OCI-LY3 (cell line): ENCODE measurements at regions not wholly inside any gene's neighbourhood (a gene's known extent, or its start where the extent isn't known, plus 50 kb on each side); places are given as distances from the start of the nearest gene placed in this dataset.

ENCODE experiments used
- EZH2phosphoT487 ChIP-seq: fragments of 200-600 bp; shearing (Covaris generic); IDR thresholded peaks from 2 replicates; pipeline ENCODE4 v1.6.1; 2018; ENCODE audit warnings: antibody characterized with exemption, mixed run types, low read depth
- TF ChIP-seq, protein P1 (sequence below): fragments of 200-600, 300-600 bp; sonication (generic); IDR thresholded peaks from 2 replicates; pipeline ENCODE4 v1.5.1; 2014; ENCODE audit warnings: antibody characterized with exemption, low read length, low read depth

GRCh38 chr17:31588512-31588911 lies 197.0 kb downstream of the RAB11FIP4 start:
- TF ChIP-seq, protein P1, sequence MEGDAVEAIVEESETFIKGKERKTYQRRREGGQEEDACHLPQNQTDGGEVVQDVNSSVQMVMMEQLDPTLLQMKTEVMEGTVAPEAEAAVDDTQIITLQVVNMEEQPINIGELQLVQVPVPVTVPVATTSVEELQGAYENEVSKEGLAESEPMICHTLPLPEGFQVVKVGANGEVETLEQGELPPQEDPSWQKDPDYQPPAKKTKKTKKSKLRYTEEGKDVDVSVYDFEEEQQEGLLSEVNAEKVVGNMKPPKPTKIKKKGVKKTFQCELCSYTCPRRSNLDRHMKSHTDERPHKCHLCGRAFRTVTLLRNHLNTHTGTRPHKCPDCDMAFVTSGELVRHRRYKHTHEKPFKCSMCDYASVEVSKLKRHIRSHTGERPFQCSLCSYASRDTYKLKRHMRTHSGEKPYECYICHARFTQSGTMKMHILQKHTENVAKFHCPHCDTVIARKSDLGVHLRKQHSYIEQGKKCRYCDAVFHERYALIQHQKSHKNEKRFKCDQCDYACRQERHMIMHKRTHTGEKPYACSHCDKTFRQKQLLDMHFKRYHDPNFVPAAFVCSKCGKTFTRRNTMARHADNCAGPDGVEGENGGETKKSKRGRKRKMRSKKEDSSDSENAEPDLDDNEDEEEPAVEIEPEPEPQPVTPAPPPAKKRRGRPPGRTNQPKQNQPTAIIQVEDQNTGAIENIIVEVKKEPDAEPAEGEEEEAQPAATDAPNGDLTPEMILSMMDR = no peak
- no peak for TF ChIP-seq EZH2phosphoT487
